SK-N-MC (cell line): ENCODE measurements at regions not wholly inside any gene's neighbourhood (a gene's known extent, or its start where the extent isn't known, plus 50 kb on each side); places are given as distances from the start of the nearest gene placed in this dataset.

Experiments
- DNase-seq: peaks from one replicate; pipeline ENCODE4 v3.0.0-alpha.2; 2011; ENCODE audit warnings: low read depth, low spot score
- H3K27ac ChIP-seq: fragments of 200-600 bp; sonication (generic); 2 replicates; pipeline ENCODE4 v1.5.1; 2016; ENCODE audit warnings: mixed run types
- H3K36me3 ChIP-seq: fragments of 200-600 bp; sonication (generic); 2 replicates; pipeline ENCODE4 v1.6.1; 2017; ENCODE audit warnings: antibody characterized with exemption, low read length, mixed read lengths; ENCODE audit not compliant: insufficient read depth
- H3K4me3 ChIP-seq: fragments of 200-600 bp; sonication (generic); 2 replicates; pipeline ENCODE4 v1.5.1; 2016
- H3K9ac ChIP-seq: fragments of 200-600 bp; sonication (generic); 2 replicates; pipeline ENCODE4 v1.8.0; 2017; ENCODE audit warnings: mixed run types, mixed read lengths; ENCODE audit not compliant: insufficient read length
- H3K9me3 ChIP-seq: fragments of 200-600 bp; sonication (generic); 2 replicates; pipeline ENCODE4 v1.6.1; 2017; ENCODE audit warnings: low read depth, mild to moderate bottlenecking, antibody characterized with exemption, low read length, moderate library complexity, mixed read lengths
- EZH2 ChIP-seq: fragments of 200-600 bp; sonication (generic); IDR thresholded peaks from one replicate; pipeline ENCODE4 v1.6.1; 2017; ENCODE audit warnings: antibody characterized with exemption
- FOXP2 ChIP-seq: optimal IDR thresholded peaks from 2 replicates; pipeline ENCODE3; 2011; ENCODE audit warnings: mild to moderate bottlenecking, moderate library complexity; ENCODE audit not compliant: insufficient read depth; ENCODE audit errors: extremely low read length, control extremely low read depth
- POLR2AphosphoS5 ChIP-seq: IDR thresholded peaks from 2 replicates; pipeline ENCODE4 v1.6.1; 2012; ENCODE audit warnings: mild to moderate bottlenecking, low read depth, low read length, borderline replicate concordance

DNA sequence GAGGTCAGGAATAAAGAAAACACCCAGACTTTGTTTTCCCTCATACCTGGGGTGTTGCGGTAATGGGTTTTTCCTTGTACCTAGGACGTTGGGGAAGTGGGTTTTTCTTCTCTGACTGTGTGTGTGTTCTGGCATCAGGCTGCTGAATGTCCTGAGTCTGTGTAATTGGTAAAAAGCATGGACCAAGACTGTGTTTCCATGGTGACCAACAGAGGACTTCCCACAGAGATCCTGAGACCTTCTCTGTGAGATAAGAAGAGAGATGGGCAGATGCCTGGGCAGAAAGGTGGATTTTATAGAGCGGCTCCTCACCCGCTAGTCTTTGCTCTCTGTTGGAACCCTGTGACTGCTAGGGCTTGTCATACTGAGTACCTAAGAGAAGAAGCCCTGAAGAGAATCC, 135.4 kb upstream of the GGTLC1 start:
- H3K9me3 ChIP-seq: no peaks in the 10 kb centered on the region
- no peak overlapping the region for H3K9ac ChIP-seq
- H3K4me3 ChIP-seq: no peak overlapping the region
- H3K36me3 ChIP-seq: no peaks in the 10 kb centered on the region
- DNase-seq: no peak
- TF ChIP-seq POLR2AphosphoS5 (no peak), FOXP2 (no peak), EZH2 (no peak)
- no peak overlapping the region for H3K27ac ChIP-seq

DNA sequence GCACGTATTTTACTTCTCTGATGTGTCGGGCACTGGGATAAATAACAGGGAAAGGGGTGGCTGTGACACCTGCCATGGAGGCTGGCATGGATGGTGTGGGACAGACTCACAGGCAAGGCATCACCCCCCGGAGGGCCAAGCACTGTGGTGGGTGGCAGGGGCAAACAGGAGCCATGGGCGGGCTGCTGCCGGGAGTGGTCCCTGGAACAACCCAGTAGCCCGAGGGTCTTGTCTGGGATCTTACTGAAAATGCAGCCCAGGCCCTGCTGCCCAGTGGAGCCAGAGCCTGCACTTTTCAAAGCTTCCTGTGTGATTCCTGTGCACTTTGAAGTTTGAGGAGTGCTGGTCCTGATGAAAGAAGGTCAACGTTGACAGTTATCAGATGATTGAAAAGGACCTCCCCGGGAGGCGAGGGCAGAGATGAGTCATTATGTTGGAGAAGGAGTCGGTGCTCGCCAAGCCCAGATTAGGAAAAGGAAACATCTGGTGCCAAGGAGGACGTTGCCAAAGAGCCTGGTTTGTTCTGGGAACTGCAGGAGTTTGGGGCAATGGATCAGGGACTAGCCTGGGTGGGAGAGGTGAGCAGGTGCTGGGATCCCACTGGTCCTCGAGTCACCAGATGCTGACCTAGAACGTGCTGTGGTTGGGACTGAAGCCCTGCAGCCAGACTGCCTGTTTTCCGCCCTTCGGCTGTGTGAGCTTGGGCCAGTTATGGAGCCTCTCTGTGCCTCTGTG, 130.0 kb upstream of the GGTLC1 start:
- no peak overlapping the region for H3K27ac ChIP-seq
- TF ChIP-seq EZH2 (no peak), POLR2AphosphoS5 (no peak), FOXP2 (no peak)

DNA sequence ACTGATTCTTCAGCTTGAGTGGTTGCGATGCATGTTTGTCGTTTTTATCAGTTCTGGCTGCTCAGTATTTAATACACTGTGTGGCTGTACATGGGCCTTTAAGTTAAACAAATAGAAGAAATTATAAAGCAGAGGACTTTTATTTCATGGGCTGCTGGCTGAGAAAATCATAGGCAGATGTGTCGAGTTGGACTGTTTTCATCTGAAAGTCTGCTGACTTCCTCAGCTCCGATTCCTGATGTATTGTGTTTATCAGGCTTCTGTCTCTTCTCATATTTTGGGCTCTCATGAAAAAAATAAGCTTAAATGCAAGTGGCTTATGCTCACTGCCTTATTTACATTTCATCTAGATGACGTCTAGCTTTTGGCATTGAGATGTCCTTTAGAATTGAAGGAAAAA, 129.5 kb upstream of the GGTLC1 start:
- Histone ChIP-seq H3K4me3 (no peak overlapping the region), H3K36me3 (no peaks in the 10 kb centered on the region), H3K9ac (no peak overlapping the region), H3K9me3 (no peaks in the 10 kb centered on the region), H3K27ac (no peak overlapping the region)
- no peak for DNase-seq
- no peak for TF ChIP-seq EZH2
- no peak for TF ChIP-seq FOXP2
- TF ChIP-seq POLR2AphosphoS5: no peak

More for the DNA sequence above, 130.0 kb upstream of the GGTLC1 start:
- no peaks in the 10 kb centered on the region for H3K36me3 ChIP-seq
- no peak overlapping the region for H3K4me3 ChIP-seq
- no peak for DNase-seq
- H3K9ac ChIP-seq: no peak overlapping the region
- no peaks in the 10 kb centered on the region for H3K9me3 ChIP-seq

DNA sequence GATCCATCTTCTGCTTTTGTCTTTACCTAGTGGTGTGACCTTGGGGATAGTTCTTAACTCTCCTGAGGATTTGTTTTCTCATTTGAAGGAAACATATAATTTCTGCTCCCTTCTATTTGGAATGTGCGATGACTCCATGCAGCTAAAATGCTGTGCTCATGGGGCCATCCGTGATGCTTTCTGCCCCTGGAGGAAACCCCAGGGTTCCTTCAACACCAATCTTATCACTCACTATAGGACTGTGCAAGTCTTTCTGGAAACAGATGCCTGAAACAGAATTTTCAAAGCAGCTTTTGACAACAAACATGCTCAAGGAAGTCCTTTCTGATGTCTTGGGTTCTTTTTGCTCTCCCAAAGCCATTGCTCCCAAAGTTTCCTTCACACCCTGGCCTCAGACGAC, 128.8 kb upstream of the GGTLC1 start:
- Histone ChIP-seq H3K36me3 (no peaks in the 10 kb centered on the region), H3K27ac (no peak overlapping the region), H3K4me3 (no peak overlapping the region), H3K9ac (no peak overlapping the region), H3K9me3 (no peaks in the 10 kb centered on the region)
- no peak for TF ChIP-seq EZH2
- no peak for TF ChIP-seq POLR2AphosphoS5
- no peak for TF ChIP-seq FOXP2
- DNase-seq: no peak

DNA sequence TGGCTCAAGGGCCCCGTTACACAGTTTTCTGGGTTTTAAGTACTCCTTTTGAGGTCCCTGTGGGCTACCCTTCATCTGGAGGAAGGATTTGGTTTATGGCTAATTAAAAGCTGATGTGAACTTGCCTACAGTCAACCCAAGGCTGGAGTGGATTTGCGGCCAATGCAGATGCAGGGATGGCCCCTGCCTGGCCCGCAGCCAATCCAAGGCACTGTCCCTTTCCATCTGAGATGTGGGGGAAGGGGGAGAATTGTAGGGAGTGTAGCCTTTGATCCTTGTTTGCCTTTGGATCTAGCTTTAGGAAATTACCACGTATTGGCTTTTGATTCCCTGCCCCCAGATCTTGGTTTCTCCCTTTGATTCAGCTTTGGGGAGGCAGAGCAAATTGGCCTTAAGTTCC, 128.0 kb upstream of the GGTLC1 start:
- no peaks in the 10 kb centered on the region for H3K9me3 ChIP-seq

DNA sequence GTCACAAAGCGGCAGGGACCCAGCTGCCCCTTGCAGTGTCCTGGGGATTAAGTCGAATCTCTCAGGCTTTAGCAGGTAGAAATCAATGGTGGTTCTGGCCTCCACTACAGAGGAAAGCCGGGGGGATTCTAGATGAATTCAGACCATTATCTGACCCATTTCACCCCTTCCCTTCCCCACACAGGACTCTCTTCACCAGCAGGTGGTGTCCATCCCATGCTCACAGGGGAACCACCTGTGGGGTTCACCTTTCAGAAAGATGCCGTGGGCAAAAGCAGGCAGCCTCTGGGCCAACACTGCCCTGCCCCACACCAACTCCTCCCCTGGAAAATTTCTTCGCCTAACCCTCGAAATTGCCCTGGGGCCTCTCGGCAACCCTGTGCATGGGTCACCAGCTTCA, 123.8 kb upstream of the GGTLC1 start:
- TF ChIP-seq FOXP2 (no peak), POLR2AphosphoS5 (no peak), EZH2 (no peak)
- no peaks in the 10 kb centered on the region for H3K9me3 ChIP-seq
- no peak for DNase-seq
- H3K4me3 ChIP-seq: no peak overlapping the region
- H3K36me3 ChIP-seq: no peaks in the 10 kb centered on the region
- no peak overlapping the region for H3K27ac ChIP-seq
- no peak overlapping the region for H3K9ac ChIP-seq

More for the DNA sequence above, 128.0 kb upstream of the GGTLC1 start:
- TF ChIP-seq POLR2AphosphoS5 (no peak), EZH2 (no peak), FOXP2 (no peak)
- Histone ChIP-seq H3K9ac (no peak overlapping the region), H3K4me3 (no peak overlapping the region), H3K36me3 (no peaks in the 10 kb centered on the region), H3K27ac (no peak overlapping the region)
- DNase-seq: no peak

DNA sequence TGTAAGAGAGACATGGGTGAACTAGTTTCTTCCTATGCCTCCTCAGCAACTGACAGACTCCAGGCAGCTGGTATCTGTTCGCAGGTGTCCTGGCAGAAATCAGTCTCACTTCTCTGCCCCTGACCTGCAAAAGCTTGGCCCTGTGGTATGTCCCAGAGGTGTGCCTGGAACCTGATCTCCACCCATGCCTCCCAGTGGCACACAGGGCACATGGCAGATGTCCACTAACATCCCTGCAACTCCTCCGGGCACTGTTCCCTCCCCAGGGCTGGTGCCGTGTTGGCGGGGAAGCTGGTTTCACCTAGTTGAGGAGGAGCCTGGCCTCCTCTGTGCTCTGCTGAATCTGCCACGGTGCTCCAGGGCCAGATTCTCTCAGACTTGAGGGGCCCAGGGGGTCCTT, 123.3 kb upstream of the GGTLC1 start:
- no peak overlapping the region for H3K4me3 ChIP-seq
- no peaks in the 10 kb centered on the region for H3K36me3 ChIP-seq
- DNase-seq: no peak
- TF ChIP-seq EZH2: no peak
- no peak for TF ChIP-seq POLR2AphosphoS5
- TF ChIP-seq FOXP2: no peak
- no peak overlapping the region for H3K9ac ChIP-seq
- H3K27ac ChIP-seq: no peak overlapping the region
- H3K9me3 ChIP-seq: no peaks in the 10 kb centered on the region

DNA sequence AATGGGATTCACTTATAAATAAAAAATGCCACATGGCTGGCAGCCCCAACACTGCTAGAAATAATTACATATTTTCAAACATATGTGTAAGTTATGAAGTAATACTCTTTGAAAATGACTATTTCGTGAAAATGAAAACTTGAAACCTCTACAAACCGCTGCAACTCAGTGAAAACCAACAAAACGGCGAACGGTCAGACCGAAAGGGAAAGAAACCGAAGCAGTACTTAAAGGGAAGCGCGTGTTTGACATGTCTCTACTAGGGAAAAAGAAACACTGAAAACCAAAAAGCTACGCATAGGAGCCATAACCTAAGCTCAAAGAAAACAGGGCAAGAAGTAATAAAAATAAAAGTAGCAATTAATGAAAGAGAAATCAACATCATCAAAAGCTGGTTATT, 121.0 kb upstream of the GGTLC1 start:
- no peak overlapping the region for H3K9ac ChIP-seq
- no peaks in the 10 kb centered on the region for H3K9me3 ChIP-seq
- no peak for DNase-seq
- no peaks in the 10 kb centered on the region for H3K36me3 ChIP-seq
- no peak overlapping the region for H3K27ac ChIP-seq
- no peak overlapping the region for H3K4me3 ChIP-seq
- TF ChIP-seq FOXP2 (no peak), EZH2 (no peak), POLR2AphosphoS5 (no peak)

DNA sequence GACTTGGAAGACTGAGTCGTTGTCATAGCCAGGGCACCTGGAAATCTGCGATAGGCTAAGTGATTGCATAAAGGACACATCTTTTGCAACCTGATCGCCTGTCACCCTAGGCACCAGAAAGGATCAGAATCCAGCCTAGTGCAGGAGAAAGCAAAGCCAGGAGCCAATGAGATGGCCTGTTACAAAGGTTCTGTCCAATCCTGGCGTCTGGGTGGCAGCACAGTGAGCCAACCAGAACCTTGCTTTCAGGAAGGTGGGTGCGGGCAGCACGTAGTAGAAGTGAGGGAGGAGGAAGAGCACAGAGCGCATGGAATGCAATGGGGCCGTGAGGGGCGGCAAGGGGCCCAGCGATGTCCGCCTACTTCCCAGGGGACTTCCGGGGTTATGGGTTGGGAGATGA, 120.4 kb upstream of the GGTLC1 start:
- no peaks in the 10 kb centered on the region for H3K36me3 ChIP-seq
- DNase-seq: no peak
- no peak overlapping the region for H3K9ac ChIP-seq
- no peak for TF ChIP-seq FOXP2
- TF ChIP-seq POLR2AphosphoS5: no peak
- TF ChIP-seq EZH2: no peak
- no peak overlapping the region for H3K4me3 ChIP-seq
- no peaks in the 10 kb centered on the region for H3K9me3 ChIP-seq
- no peak overlapping the region for H3K27ac ChIP-seq
